ENCODE measurements at regions not wholly inside any gene's neighbourhood (a gene's known extent, or its start where the extent isn't known, plus 50 kb on each side); places are given as distances from the start of the nearest gene placed in this dataset.

DNA sequence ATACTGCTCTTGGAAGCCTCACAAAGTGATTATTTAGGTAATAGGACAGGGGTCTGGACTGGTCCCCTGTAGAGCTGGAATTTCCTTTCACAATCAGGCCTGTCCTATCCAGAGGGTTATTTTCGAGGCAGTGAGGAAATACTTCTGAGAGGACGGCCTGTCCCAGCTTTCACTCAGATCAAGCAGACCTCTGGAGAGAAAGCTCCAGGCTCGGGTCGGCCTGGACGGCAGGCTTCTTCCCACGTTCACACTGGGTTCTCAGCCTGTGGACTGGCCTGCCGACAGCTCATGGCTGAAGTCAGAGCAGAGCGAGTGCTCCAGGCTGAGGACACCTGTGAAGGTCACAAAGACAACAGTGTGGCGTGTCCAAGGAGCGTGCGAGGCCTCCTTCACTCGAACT, 405.3 kb downstream of the VPS13C start:
- Histone ChIP-seq H3K9me3 (no peaks in the 10 kb centered on the region), H3K27ac (no peak overlapping the region), H3K4me3 (no peak overlapping the region), H3K36me3 (no peaks in the 10 kb centered on the region), H3K27me3 (no peaks in the 10 kb centered on the region), H3K4me1 (peaks cover 0 to 3% (median 0%) of the 10 kb centered on the region in 4 donors)
- DNase-seq: no peak
- intact Hi-C loops (cut with DNase I; ENCODE audit: low total_unique reads) (no loop called here), in situ Hi-C loops (cut with MboI; ENCODE audit: low pct_ligation_motif_present in 1 of 4, low pct_unique_long_range_greater_than_20kb in 1 of 4, low sequenced_read_pairs in 3 of 4) (no loop called here)
- 87 to 92% methylated on average over 4 to 12 of the region's 12 CpGs for WGBS, 2 donors (ENCODE audit: low coverage in 1 of 2)
- no peak for TF ChIP-seq POLR2AphosphoS5 (IDR thresholded peaks at IDR 0.05)
- TF ChIP-seq EP300 (IDR thresholded peaks at IDR 0.05; ENCODE audit: low read depth): no peak
- no peak for TF ChIP-seq POLR2A (IDR thresholded peaks at IDR 0.05)
- TF ChIP-seq, protein P1, sequence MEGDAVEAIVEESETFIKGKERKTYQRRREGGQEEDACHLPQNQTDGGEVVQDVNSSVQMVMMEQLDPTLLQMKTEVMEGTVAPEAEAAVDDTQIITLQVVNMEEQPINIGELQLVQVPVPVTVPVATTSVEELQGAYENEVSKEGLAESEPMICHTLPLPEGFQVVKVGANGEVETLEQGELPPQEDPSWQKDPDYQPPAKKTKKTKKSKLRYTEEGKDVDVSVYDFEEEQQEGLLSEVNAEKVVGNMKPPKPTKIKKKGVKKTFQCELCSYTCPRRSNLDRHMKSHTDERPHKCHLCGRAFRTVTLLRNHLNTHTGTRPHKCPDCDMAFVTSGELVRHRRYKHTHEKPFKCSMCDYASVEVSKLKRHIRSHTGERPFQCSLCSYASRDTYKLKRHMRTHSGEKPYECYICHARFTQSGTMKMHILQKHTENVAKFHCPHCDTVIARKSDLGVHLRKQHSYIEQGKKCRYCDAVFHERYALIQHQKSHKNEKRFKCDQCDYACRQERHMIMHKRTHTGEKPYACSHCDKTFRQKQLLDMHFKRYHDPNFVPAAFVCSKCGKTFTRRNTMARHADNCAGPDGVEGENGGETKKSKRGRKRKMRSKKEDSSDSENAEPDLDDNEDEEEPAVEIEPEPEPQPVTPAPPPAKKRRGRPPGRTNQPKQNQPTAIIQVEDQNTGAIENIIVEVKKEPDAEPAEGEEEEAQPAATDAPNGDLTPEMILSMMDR (IDR thresholded peaks at IDR 0.05): no peak

GRCh38 chr15:61654002-61654740, 406.1 kb downstream of the VPS13C start:
- H3K27ac ChIP-seq: no peak overlapping the region
- DNase-seq: peak; percentile 39

DNA sequence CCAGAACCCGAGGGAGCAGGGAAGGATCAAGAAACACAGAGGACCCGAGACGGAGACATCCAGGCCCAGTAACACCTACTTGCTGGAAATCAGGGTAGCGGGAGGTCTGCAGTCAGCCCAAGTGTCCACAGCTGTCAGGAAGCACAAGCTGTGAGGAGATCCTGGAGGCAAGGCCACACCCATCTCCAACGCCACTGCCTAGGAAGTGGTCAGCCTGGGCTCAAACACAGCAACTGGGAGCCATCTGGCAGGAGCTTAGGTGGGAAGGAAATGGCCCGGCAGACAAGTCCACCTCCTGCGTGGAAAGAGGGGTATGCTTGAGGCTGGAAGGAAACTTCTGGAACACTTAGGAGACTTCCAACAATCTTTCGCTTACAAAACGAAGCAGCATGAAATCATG, 407.1 kb downstream of the VPS13C start:
- intact Hi-C loops (cut with DNase I; ENCODE audit: low total_unique reads): no loop called here
- Histone ChIP-seq H3K36me3 (no peaks in the 10 kb centered on the region), H3K27ac (no peak overlapping the region), H3K4me1 (peaks cover 0 to 3% (median 0%) of the 10 kb centered on the region in 4 donors), H3K4me3 (no peak overlapping the region), H3K9me3 (no peaks in the 10 kb centered on the region), H3K27me3 (no peaks in the 10 kb centered on the region)
- DNase-seq: peak; percentile 13
- TF ChIP-seq, protein P1 (IDR thresholded peaks at IDR 0.05): no peak
- TF ChIP-seq POLR2AphosphoS5 (IDR thresholded peaks at IDR 0.05): no peak
- no peak for TF ChIP-seq POLR2A (IDR thresholded peaks at IDR 0.05)
- no peak for TF ChIP-seq EP300 (IDR thresholded peaks at IDR 0.05; ENCODE audit: low read depth)
- WGBS, 2 donors (ENCODE audit: low coverage in 1 of 2): 62% methylated on average over 9 of the region's 9 CpGs; no CpG with 5 or more reads in 1 of the 2 donors
- in situ Hi-C loops (cut with MboI; ENCODE audit: low pct_ligation_motif_present in 1 of 4, low pct_unique_long_range_greater_than_20kb in 1 of 4, low sequenced_read_pairs in 3 of 4): no loop called here

More at GRCh38 chr15:61654002-61654740, 406.1 kb downstream of the VPS13C start:
- Histone ChIP-seq H3K4me3 (no peak overlapping the region), H3K27me3 (no peaks in the 10 kb centered on the region), H3K36me3 (no peaks in the 10 kb centered on the region), H3K4me1 (peaks cover 0 to 3% (median 0%) of the 10 kb centered on the region in 4 donors), H3K9me3 (no peaks in the 10 kb centered on the region)
- WGBS, 2 donors (ENCODE audit: low coverage in 1 of 2): 56 to 70% methylated on average over 7 to 9 of the region's 9 CpGs
- no peak for TF ChIP-seq POLR2A (IDR thresholded peaks at IDR 0.05)
- no peak for TF ChIP-seq EP300 (IDR thresholded peaks at IDR 0.05; ENCODE audit: low read depth)
- TF ChIP-seq, protein P1 (IDR thresholded peaks at IDR 0.05): no peak
- TF ChIP-seq POLR2AphosphoS5 (IDR thresholded peaks at IDR 0.05): no peak
- in situ Hi-C loops (cut with MboI; ENCODE audit: low pct_ligation_motif_present in 1 of 4, low pct_unique_long_range_greater_than_20kb in 1 of 4, low sequenced_read_pairs in 3 of 4): no loop called here
- intact Hi-C loops (cut with DNase I; ENCODE audit: low total_unique reads): no loop called here

DNA sequence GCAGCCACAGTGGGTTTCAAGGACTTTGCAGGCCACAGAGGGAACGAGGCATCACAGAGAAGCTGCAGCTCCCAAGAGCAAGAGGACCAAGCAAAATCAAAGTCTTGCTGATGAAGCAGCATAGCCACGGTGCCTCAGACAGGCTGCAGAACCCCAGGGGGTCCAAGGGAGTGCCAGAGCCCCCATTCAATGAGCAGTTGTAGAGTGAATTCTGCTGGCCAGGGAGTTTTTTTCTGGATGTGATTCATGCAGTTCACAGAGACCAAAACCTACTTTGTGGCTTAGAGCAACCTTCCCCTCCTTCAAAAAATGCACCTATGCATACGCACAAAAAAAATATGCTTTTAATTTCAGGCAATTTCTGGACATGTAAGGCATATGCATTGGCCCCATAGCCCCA, 409.0 kb downstream of the VPS13C start:
- no peak for DNase-seq
- intact Hi-C loops (cut with DNase I; ENCODE audit: low total_unique reads): no loop called here
- H3K4me1 ChIP-seq: peaks cover 0 to 3% (median 0%) of the 10 kb centered on the region in 4 donors
- H3K4me3 ChIP-seq: no peak overlapping the region
- no peaks in the 10 kb centered on the region for H3K9me3 ChIP-seq
- in situ Hi-C loops (cut with MboI; ENCODE audit: low pct_ligation_motif_present in 1 of 4, low pct_unique_long_range_greater_than_20kb in 1 of 4, low sequenced_read_pairs in 3 of 4): no loop called here
- TF ChIP-seq POLR2A (IDR thresholded peaks at IDR 0.05): no peak
- TF ChIP-seq, protein P1 (IDR thresholded peaks at IDR 0.05): no peak
- TF ChIP-seq EP300 (IDR thresholded peaks at IDR 0.05; ENCODE audit: low read depth): no peak
- TF ChIP-seq POLR2AphosphoS5 (IDR thresholded peaks at IDR 0.05): no peak
- no peaks in the 10 kb centered on the region for H3K27me3 ChIP-seq
- 76 to 77% methylated on average over 3 of the region's 3 CpGs for WGBS, 2 donors (ENCODE audit: low coverage in 1 of 2)
- no peak overlapping the region for H3K27ac ChIP-seq
- no peaks in the 10 kb centered on the region for H3K36me3 ChIP-seq
